Activated CD8-positive, alpha-beta memory T cell treated with anti-CD3 and anti-CD28 coated beads for 4 hours (primary cell): ENCODE measurements at regions not wholly inside any gene's neighbourhood (a gene's known extent, or its start where the extent isn't known, plus 50 kb on each side); places are given as distances from the start of the nearest gene placed in this dataset.

Experiments
- DNase-seq, 2 donors: peaks; one replicate each; pipeline ENCODE4 v3.0.0-alpha.2; 2020; ENCODE audit warnings: low read depth in 2 of 2

DNA sequence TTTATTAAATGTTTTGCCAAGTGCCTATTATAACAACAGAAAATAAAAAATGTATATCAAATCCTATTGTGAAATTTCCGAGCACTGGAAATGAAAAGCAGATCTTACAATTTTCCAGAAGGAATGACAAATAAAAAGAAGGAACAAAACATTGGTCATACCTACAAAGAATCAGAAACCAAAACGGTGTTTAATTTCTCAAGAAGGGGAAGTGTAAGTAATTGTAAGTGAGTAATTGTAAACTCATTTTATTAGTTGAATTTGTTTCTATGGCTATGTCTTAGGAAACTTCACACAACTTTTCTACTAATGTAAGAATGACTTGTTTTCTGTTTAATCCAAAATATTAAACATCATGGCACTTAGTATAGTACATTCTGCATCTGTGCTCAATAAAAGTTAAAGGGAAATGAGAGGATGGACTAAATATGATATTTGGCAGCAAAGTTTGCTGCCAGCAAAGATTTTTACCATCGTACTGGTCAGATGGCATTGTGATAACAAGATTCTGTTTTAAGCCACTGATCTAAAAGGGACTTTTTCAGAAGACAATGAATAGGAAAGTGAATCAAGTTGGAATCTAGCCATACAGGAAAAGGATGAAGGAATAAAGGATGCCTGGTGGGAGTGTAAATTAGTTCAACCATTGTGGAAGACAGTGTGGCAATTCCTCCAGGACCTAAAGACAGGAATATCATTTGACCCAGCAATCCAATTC lies 232.4 kb downstream of the NFKBIZ start:
- DNase-seq: no peak

- no peak for DNase-seq
Observed at GRCh38 chr3:102083473-102083872, 234.2 kb downstream of the NFKBIZ start.

DNA sequence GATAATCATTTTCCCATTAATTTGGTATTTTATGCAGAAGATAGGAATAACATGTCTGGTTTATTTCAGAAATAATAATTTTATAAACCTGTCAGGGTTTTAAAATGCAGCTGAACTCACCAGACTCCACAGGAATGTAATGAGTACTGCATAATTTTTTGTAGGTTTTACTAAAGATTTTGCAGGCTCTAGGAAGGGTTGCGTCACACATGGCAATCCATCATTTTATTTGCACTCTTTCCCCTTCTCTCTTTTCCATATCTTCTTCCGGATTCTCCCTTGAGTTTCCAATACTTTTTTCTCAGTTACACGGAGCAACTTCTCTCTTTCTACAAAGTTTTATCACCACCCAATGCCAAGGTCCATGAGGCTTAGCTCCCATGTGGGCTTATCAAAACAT lies 234.7 kb downstream of the NFKBIZ start:
- DNase-seq: no peak

- no peak for DNase-seq
Observed at GRCh38 chr3:102084704-102085103, 235.4 kb downstream of the NFKBIZ start.

DNA sequence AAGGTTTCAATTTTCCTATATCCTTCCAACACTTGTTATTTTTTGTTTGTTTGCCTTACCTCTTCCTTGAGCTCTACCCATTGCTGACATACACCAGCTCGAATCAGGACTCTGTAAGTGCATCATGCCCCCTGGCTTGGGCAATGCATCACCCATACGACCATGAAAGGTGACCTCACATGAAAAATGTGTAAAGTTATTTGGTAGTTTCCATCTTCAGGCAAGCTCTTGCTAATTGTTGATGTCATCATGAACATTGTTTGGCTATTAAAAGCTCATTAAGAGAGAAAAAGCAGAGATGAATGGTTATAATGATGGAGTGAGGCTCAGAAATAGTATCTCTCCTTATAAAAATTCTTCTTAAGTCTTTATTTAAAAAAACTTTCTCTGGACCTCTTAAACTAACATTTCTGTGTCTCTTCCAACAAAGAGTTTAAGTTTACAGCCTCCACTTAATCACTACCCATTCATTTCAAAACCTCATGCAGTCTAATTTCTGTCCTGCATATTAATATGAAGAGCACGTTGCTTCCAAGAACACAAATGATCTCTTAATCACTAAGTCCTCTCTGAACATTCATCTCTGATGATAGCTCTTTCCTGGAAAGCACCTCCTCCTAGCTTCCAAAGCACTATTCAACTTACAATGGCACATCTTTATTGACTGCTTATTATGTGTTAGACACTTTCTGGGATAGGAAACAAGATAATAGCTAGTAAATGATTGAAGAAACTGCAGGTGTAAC lies 236.3 kb downstream of the NFKBIZ start:
- DNase-seq: no peak

DNA sequence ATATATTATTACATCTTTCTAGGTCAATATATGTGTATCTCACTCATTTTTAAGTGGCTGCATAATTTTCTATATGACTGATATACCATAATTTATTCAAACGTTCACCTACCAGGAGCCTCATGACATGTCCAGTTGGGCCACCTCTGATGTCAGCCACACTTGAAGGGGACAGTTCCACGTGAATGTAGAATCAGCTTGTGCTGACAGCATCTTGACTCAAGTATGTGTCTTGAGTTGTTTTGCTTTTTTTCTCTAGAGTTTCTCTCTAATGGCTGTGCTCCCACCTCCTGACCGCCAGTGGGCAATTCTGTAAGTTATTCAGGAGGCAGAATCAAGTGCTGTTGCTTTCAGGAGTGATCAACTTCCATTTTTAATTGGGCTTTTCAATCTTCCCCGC lies 237.9 kb downstream of the NFKBIZ start:
- DNase-seq: no peak

DNA sequence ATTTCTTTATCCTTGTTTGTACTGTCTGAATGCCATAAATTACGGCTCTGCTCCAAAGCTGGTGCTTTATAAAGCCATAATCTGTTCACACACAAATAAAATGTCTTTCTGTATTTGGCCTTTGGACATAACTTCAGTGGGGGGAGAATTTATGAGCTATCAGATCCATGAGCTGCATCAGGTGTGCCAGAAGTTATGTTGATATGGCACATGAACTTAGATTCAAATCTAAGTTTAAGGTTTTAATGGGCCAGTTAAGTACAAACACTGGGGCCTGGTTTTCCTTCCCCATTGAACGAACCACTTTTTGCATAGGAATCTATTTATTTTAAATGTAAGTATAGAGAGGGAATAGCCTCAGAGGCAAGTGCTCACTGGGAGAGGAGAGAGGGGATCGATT lies 239.9 kb downstream of the NFKBIZ start:
- DNase-seq: no peak

- no peak for DNase-seq
Observed at GRCh38 chr3:102089904-102090720, 240.8 kb downstream of the NFKBIZ start.

DNA sequence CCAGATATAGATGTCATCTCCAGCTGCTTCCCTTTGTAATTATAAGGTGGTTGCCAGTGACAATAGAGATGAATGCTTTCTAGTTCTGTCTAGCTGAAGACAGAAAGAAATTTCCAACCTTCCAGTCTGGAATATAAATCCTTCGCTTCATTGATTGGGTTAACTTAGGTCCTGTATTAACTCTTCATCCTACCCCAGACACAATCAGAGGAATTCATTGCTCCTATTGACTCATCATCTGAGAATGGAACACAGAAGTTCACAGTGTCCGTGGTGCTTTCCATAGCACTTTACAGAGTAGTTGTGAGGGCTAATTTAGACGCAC lies 241.4 kb downstream of the NFKBIZ start:
- DNase-seq: no peak

- DNase-seq: no peak
Observed at GRCh38 chr3:102091358-102091757, 242.0 kb downstream of the NFKBIZ start.

GRCh38 chr3:102092617-102093466 lies 243.5 kb downstream of the NFKBIZ start:
- DNase-seq: no peak

DNA sequence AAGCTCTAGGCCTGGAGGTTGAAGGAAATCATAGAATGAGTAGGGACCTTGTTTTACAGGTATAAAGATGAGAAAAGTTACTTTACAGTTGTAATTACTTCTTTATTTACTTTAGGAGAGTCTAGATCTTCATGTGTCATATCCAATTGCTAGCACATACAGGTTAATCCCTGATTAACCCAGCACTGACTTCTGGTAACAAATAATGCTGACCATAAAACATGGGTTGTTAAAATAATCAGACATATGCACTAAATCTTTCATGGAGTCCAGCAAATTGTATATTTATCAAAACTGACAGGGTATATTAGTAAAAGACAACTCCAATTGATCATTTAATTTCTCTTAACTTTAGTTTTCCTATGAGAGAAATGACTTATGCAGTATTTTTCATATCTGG lies 245.2 kb downstream of the NFKBIZ start:
- no peak for DNase-seq

DNA sequence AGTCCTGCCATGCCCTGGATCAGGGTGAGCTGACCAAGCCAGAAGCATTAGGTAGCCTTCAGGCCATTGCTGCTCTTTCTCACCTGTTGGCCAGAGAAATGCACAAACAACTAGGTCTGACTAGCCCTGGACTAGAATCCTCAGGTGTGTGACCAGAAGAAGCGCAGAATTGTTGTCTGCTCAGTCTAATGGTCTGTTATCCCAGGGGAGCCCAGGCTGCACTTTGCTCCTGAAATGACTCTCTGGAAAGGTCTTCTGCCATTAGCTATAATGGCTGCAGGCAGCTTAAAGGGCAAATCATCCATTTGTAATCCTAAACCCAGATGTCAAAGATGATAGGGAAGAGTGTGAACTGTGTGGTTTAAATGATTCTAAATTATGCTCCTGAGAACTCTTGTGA lies 246.1 kb downstream of the NFKBIZ start:
- no peak for DNase-seq

GRCh38 chr3:102096066-102096465 lies 246.8 kb downstream of the NFKBIZ start:
- DNase-seq: no peak

- DNase-seq: no peak
Observed at GRCh38 chr3:102098130-102098885, 249.0 kb downstream of the NFKBIZ start.

GRCh38 chr3:102099913-102100312 lies 250.6 kb downstream of the NFKBIZ start:
- no peak for DNase-seq

DNA sequence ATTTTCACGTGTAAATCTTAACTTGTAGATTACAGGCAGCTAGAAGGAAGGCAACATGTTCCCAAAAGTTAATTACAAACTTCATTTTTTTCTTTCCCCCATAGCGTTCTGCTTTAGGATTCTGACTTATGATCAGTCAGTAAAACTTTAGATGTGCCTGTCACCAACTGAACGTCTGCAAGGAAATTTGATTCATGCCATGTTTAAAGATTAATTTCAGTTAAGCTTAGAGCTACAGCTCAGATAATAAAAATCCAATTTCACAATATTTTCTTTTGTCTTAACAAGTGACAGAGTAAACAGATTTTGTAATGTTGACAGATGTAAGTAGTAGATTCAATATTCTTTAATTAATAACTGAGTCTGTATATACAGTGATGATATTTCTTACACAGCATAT lies 253.1 kb downstream of the NFKBIZ start:
- no peak for DNase-seq

- DNase-seq: no peak
Observed at GRCh38 chr3:102104033-102104432, 254.7 kb downstream of the NFKBIZ start.

DNA sequence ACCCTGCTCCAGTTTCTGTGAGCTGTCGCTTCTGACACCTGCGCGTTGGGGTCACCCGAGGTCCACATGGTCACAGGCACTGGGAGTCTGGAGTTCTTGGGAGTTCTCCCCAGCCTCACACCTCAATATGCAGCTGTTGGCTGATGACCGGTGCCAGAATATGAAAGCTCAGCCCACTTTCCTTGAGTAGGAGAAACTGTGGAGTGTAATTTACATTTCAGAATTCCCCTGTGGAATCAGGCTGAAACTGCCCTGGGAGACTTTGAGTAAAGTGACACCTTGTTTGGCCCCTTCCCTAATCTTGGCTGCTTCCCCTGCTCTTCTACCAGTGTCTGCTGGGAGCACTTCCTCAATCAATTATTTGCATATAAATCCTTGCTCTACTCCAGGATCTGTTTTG lies 255.9 kb downstream of the NFKBIZ start:
- DNase-seq: no peak

DNA sequence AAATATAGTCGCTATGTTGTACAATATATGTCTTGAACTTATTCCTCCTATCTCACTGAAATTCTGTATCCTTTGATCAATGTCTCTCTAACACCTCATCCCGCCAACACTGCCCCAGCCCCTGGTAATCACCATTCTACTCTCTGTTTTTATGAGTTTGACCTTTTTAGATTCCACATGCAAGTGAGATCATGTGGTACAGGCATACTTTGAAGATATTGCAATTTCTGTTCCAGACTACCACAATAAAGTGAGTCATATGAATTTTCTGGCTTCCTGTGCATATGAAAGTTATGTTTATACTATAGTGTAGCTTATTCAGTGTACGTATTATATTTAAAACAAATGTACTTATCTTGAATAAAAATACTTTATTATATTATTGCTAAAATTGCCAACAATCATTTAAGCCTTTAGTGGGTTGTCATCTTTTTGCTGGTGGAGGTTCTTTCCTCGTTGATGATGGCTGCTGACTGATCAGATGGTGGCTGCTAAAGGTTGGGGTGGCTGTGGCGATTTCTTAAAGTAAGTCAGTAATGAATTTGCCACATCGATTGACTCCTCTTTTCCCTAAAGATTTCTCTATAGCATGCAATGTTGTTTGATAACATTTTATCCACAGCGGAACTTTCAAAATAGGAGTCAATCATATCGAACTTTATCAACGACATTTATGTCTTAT lies 257.2 kb downstream of the NFKBIZ start:
- no peak for DNase-seq
